Omental fat pad (tissue), 3 donors: ENCODE measurements at regions not wholly inside any gene's neighbourhood (a gene's known extent, or its start where the extent isn't known, plus 50 kb on each side); places are given as distances from the start of the nearest gene placed in this dataset.

Experiments
- ATAC-seq: fragments of 150-250 bp; one replicate; pipeline ENCODE4 v1.9.1; 2016; ENCODE audit warnings: mild to moderate bottlenecking, moderate library complexity; ENCODE audit not compliant: low FRiP score
- DNase-seq: peaks from one replicate; pipeline ENCODE4 v3.0.0-alpha.2; 2019; ENCODE audit warnings: low spot score
- TF ChIP-seq, protein P1 (sequence below), 3 donors: fragments of 450-650 bp; IDR thresholded peaks; one replicate each; pipeline ENCODE4 v1.5.1; 2016 to 2017; ENCODE audit warnings: antibody characterized with exemption in 3 of 3, mild to moderate bottlenecking in 3 of 3, moderate library complexity in 2 of 3

- ATAC-seq (no peak), DNase-seq (no peak)
- TF ChIP-seq, protein P1, sequence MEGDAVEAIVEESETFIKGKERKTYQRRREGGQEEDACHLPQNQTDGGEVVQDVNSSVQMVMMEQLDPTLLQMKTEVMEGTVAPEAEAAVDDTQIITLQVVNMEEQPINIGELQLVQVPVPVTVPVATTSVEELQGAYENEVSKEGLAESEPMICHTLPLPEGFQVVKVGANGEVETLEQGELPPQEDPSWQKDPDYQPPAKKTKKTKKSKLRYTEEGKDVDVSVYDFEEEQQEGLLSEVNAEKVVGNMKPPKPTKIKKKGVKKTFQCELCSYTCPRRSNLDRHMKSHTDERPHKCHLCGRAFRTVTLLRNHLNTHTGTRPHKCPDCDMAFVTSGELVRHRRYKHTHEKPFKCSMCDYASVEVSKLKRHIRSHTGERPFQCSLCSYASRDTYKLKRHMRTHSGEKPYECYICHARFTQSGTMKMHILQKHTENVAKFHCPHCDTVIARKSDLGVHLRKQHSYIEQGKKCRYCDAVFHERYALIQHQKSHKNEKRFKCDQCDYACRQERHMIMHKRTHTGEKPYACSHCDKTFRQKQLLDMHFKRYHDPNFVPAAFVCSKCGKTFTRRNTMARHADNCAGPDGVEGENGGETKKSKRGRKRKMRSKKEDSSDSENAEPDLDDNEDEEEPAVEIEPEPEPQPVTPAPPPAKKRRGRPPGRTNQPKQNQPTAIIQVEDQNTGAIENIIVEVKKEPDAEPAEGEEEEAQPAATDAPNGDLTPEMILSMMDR (IDR thresholded peaks at IDR 0.05) = no peak
These were observed 332.1 kb downstream of the WDR11 start for GRCh38 chr10:121183236-121183635.

DNA sequence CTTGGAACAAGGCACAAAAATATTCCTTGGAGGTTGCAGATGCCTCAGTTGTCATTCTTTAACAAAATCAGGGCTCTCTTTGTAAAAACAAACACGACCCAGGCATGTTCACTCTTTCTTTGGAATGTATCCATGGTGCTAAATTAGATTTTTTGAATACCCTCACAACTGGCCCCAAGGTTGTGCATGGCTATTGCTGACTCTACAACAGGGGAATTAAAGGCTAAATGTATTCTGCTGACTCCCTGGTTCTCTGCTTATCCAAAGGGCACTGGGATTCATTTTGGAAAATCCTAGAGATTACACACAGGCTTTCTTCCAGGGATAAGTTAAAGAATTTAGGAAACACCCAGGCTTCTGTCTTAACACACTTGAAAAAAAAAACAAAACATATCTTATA, 332.5 kb downstream of the WDR11 start:
- ATAC-seq (no peak), DNase-seq (no peak)
- TF ChIP-seq, protein P1 (IDR thresholded peaks at IDR 0.05) = no peak

DNA sequence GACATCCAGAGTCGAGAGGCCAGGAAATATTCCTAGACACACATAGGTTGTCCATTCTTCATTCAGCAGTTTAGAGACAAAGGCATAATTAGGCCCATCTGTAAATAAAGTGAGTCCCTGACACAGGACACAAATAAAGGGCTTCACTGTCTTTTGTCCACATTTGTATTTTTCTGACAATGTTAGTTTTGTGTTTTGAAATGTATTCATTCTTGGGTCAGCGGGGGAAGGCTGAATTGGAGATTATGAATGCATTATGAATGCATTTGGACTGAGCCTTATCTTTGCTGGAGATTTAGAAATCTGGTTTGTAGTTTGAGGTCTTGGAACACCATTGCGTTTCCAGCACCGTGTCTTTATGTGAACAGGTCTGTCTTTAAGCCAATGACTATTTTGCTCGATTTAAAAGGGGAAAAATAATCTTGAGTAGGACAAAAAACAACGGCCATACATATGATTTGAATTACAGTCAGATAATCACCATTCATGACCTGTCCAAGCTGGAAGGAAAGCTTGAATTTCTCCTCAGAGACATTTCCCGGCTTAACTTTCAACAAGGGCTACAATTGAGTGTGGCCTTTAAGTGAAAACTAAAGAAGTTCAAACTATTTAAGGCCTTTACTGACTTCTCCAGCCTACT, 334.8 kb downstream of the WDR11 start:
- DNase-seq (no peak), ATAC-seq (no peak)
- TF ChIP-seq, protein P1 (IDR thresholded peaks at IDR 0.05) = no peak

DNA sequence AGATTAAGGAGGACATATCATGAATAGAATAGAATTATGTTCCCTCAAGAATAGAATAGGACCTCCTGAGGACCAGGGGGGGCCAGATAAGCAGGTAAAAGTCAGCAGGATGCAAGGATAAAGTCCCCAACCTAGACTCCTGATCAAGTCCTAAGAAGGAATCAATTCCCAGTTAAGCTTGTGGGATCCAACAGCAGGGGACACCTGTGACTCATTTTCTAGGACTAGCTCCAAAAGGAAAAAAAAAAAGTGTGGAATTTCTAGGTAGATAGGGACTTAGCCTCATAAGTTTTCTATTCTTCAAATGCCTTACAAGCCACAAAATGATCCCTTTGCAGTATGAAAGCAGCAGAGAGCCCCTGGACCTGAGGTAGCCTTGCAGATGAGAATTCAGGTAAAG, 336.2 kb downstream of the WDR11 start:
- ATAC-seq = no peak

DNA sequence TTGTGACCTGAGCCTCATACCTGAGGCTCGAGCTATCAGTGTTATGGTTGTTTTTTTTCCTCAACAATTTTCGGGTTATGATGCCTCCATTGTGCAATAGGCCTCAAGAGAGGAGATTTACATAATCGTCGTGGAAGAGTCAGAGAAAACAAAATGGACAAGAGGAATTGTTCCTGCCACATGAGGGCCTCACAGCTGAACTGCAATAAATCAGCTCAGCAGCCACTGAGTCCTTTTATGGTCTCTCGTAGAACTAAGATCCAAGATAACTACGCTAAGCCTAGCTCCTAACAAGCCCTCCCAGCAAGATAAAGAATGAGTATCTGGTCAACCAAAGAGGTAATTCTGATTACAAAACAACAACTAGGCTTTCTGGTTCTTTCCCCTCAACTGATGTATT, 336.8 kb downstream of the WDR11 start:
- TF ChIP-seq, protein P1 (IDR thresholded peaks at IDR 0.05) = no peak
- ATAC-seq = no peak
- no peak for DNase-seq

More for the DNA sequence above, 336.2 kb downstream of the WDR11 start:
- no peak for DNase-seq
- TF ChIP-seq, protein P1 (IDR thresholded peaks at IDR 0.05) = no peak

- no peak for DNase-seq
- no peak for ATAC-seq
- TF ChIP-seq, protein P1 (IDR thresholded peaks at IDR 0.05) = no peak
These were observed 337.9 kb downstream of the WDR11 start for GRCh38 chr10:121189066-121189465.
